ENCODE measurements at regions not wholly inside any gene's neighbourhood (a gene's known extent, or its start where the extent isn't known, plus 50 kb on each side); places are given as distances from the start of the nearest gene placed in this dataset.

- DNase-seq (ENCODE audit: low read depth), result peak; percentile 97
- no peaks in the 10 kb centered on the region for H3K27me3 ChIP-seq (ENCODE audit: control insufficient read depth, insufficient read depth, low read length)
- no peaks in the 10 kb centered on the region for H3K36me3 ChIP-seq (ENCODE audit: control insufficient read depth, insufficient read depth, low read length)
- TF ChIP-seq CTCF (IDR thresholded peaks at IDR 0.05; ENCODE audit: insufficient read depth, low read length, poor library complexity, severe bottlenecking), result no peak
- H3K4me3 ChIP-seq (ENCODE audit: low read depth, low read length), result no peak overlapping the region
Observed at GRCh38 chr4:74682567-74683359, 111.6 kb downstream of the BTC start.

GRCh38 chr4:74692972-74693371, 101.4 kb downstream of the BTC start:
- TF ChIP-seq CTCF (IDR thresholded peaks at IDR 0.05; ENCODE audit: insufficient read depth, low read length, poor library complexity, severe bottlenecking), result no peak
- Histone ChIP-seq H3K27me3 (ENCODE audit: control insufficient read depth, insufficient read depth, low read length) (no peaks in the 10 kb centered on the region), H3K36me3 (ENCODE audit: control insufficient read depth, insufficient read depth, low read length) (no peaks in the 10 kb centered on the region), H3K4me3 (ENCODE audit: low read depth, low read length) (no peak overlapping the region)
- DNase-seq (ENCODE audit: low read depth), result no peak
